ENCODE measurements at regions not wholly inside any gene's neighbourhood (a gene's known extent, or its start where the extent isn't known, plus 50 kb on each side); places are given as distances from the start of the nearest gene placed in this dataset.

- Mint-ChIP-seq H3K9me3 (no peaks in the 10 kb centered on the region; a peak in 3 of 5 replicates), H3K4me3 (no peak overlapping the region), H3K4me1 (peaks cover 19 to 26% of the 10 kb centered on the region in 2 experiments), H3K27me3 (ENCODE audit: low read depth) (no peaks in the 10 kb centered on the region), H3K27ac (peak overlapping the region in 2 of 3 experiments; percentile 83 to 97; a peak in 4 of 7 replicates), H3K36me3 (ENCODE audit: insufficient read depth in 1 of 3, low read depth in 3 of 3) (peaks cover 0 to 5% (median 0%) of the 10 kb centered on the region in 3 experiments; a peak in 4 of 7 replicates)
- Histone ChIP-seq H2BK12ac (ENCODE audit: insufficient read length, low read depth, low read length) (no peak overlapping the region), H3K27ac (ENCODE audit: insufficient read length, low read depth, low read length) (no peak overlapping the region), H3K18ac (ENCODE audit: insufficient read length, low read depth, low read length) (no peak overlapping the region), H3K56ac (ENCODE audit: insufficient read length, low read depth, low read length) (no peak overlapping the region), H3K79me2 (ENCODE audit: insufficient read depth, low read length) (no peaks in the 10 kb centered on the region), H2BK15ac (ENCODE audit: low read depth, low read length) (no peak overlapping the region), H3K14ac (ENCODE audit: insufficient read depth, low read length) (no peak overlapping the region), H4K8ac (replicated peaks; ENCODE audit: insufficient read length, low read depth, low read length) (no peak overlapping the region), H2BK20ac (ENCODE audit: low read depth, low read length, poor library complexity, severe bottlenecking) (no peak overlapping the region), H3K4me2 (ENCODE audit: insufficient read depth, insufficient read length, low read length) (no peak overlapping the region), H3K9ac (ENCODE audit: extremely low read depth, insufficient read length, low read length) (no peak overlapping the region), H2BK120ac (ENCODE audit: low read depth, low read length, poor library complexity, severe bottlenecking) (no peak overlapping the region), H4K91ac (ENCODE audit: insufficient read length, low read depth, low read length) (no peak overlapping the region), H3K4ac (ENCODE audit: low read depth, low read length) (no peak overlapping the region), H2AFZ (ENCODE audit: low read length) (no peak overlapping the region), H3K23me2 (ENCODE audit: insufficient read length, low read depth, low read length, poor library complexity, severe bottlenecking) (no peaks in the 10 kb centered on the region), H3K9me3 (ENCODE audit: control insufficient read depth, low read depth, low read length) (no peaks in the 10 kb centered on the region), H4K20me1 (ENCODE audit: control insufficient read depth, insufficient read depth, insufficient read length) (no peaks in the 10 kb centered on the region), H2AK5ac (ENCODE audit: insufficient read length, low read length) (no peak overlapping the region), H4K5ac (ENCODE audit: insufficient read length, low read depth, low read length) (no peak overlapping the region), H3K79me1 (ENCODE audit: insufficient read depth, low read depth, low read length, poor library complexity, severe bottlenecking) (no peaks in the 10 kb centered on the region), H2BK5ac (ENCODE audit: insufficient read length, low read length) (no peak overlapping the region), H3K27me3 (ENCODE audit: insufficient read depth, low read length) (no peaks in the 10 kb centered on the region), H3T11ph (ENCODE audit: low read length) (no peak overlapping the region), H3K4me1 (ENCODE audit: insufficient read depth, low read length) (peaks cover 3% of the 10 kb centered on the region), H3K23ac (ENCODE audit: insufficient read length, low read depth, low read length) (no peak overlapping the region)
- no peak for TF ChIP-seq CTCF (conservative IDR thresholded peaks at IDR 0.05)
- no peak for DNase-seq
- WGBS (ENCODE audit: extremely low coverage, insufficient read length, low lambda C conversion rate) = no CpG with 5 or more reads among the region's 5 CpGs
Measured at GRCh38 chr13:34777914-34778303, 164.2 kb upstream of the NBEA start.

Measured in H9 (cell line).